ENCODE measurements at regions not wholly inside any gene's neighbourhood (a gene's known extent, or its start where the extent isn't known, plus 50 kb on each side); places are given as distances from the start of the nearest gene placed in this dataset.

DNA sequence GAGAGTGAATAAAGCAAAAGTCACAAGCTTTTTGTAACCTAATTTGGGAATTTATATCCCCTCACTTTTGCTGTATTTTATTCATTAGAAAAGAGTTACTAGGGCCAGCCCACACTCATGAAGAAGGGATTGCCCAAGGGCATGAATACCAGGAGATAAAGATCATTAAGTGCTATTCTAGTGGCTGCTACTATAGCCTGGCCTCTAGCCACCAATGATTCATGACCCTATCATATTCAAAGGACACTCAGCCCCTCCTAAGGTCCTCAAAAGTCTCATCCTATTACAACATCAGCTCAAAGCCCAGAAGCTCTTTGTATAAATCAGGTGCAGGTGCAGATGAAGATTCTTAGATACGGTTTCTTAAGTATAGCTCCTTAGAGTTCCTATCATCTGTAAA is 518.1 kb downstream of the TRHDE start:
- TF ChIP-seq, protein P1, sequence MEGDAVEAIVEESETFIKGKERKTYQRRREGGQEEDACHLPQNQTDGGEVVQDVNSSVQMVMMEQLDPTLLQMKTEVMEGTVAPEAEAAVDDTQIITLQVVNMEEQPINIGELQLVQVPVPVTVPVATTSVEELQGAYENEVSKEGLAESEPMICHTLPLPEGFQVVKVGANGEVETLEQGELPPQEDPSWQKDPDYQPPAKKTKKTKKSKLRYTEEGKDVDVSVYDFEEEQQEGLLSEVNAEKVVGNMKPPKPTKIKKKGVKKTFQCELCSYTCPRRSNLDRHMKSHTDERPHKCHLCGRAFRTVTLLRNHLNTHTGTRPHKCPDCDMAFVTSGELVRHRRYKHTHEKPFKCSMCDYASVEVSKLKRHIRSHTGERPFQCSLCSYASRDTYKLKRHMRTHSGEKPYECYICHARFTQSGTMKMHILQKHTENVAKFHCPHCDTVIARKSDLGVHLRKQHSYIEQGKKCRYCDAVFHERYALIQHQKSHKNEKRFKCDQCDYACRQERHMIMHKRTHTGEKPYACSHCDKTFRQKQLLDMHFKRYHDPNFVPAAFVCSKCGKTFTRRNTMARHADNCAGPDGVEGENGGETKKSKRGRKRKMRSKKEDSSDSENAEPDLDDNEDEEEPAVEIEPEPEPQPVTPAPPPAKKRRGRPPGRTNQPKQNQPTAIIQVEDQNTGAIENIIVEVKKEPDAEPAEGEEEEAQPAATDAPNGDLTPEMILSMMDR (IDR thresholded peaks at IDR 0.05; ENCODE audit: low read length), result no peak
- TF ChIP-seq EZH2 (IDR thresholded peaks at IDR 0.05; ENCODE audit: borderline replicate concordance, low read length), result no peak

Data from OCI-LY1 (cell line).